NCI-H2227 treated with DMSO at 0.1 percent for 48 hours (cell line): ENCODE measurements at regions not wholly inside any gene's neighbourhood (a gene's known extent, or its start where the extent isn't known, plus 50 kb on each side); places are given as distances from the start of the nearest gene placed in this dataset.

Experiments
- DNase-seq: peaks from one replicate; lab custom pipeline; 2025; lab: John Stamatoyannopoulos, UW

- no peak for DNase-seq
Measured at GRCh38 chr2:160918906-160919503, 241.2 kb upstream of the TANK start.

GRCh38 chr2:160920061-160920460 lies 240.2 kb upstream of the TANK start:
- DNase-seq: no peak

DNA sequence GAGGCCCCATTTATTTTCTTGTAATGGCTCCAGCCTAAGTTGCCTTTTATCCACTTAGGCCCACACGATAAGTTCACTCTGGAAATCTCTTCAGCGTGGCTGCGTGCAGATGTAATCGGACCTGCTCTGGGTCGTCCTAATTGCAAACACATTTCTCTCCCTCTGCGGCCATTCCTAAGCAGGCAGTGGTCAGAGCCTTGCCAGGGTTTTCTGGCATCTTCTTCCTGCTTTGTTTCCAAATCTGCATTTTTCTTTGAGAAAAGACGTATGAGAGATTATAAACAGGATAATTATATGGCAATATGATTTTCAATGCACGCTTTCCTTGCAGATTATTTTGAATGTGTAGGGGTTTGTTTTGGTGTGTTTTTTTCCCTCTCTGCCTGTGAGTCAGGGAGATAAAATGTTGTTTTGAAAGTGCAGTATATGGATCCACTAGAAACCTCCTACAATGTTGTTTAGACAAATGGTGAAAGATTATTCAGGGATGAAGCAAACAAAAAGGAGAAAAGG lies 239.4 kb upstream of the TANK start:
- peak; percentile 63 for DNase-seq

DNA sequence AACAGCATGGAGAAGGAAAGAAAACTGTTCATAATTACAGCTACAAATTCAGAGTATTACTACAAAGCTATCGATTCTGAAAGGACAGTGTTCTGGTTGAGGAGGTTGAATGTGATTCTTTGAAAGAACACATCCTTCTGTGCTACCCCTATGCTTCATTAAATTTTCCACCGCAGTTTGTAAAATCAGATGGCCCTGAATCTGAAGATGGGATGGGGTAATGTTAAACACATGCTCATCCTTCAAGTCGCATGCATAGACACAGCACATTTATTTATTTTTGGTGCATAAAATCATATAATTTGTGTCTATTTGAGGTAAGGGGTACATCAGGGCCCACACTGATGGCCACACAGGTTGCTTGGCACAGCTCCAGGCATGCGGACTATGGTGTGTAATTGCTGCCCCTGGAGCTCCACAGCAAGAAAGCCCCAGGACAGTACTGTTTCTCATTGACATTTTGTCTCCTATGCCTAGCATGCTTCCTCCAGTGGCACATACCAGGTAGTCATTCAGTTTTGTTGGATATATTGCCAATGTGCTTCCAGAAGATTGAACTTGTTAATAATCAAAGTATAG lies 238.8 kb upstream of the TANK start:
- no peak for DNase-seq

DNA sequence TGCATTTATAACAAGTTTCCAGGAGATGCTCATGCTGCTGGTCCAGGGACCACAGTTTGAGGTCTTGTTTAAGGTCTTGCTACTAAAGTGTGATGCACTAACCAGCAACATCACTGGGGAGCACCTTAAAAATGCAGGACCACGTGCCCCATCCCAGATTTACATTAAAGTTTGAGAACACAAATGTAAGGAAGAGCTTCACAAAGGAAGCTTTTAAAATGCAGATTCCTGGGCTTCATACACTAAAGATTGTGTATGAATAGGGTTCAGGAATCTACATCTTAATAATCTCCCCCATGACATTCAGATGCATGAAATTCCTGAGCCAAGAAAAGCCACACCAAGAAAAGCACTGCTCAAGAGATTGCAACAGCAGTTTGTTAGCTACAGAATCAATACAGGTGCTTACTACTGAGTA lies 235.3 kb upstream of the TANK start:
- DNase-seq: no peak

- no peak for DNase-seq
Measured at GRCh38 chr2:160925956-160926355, 234.3 kb upstream of the TANK start.

DNA sequence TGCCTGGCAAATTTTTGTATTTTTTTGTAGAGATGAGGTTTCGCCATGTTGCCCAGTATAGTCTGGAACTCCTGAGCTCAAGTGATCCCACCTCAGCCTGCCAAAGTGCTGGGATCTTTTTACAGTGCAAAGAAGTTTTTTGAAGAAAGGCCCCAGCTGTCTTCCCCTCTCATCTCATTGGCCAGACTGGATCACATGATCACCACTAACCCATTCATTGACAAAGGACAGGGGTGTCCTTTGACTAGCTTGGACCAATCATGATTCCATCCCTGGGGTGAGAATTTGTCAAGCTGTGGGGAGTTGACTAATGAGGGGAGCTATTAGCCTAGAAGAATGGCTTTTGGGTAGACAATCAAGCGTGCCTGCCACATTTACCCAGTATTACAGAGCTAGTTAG lies 232.9 kb upstream of the TANK start:
- no peak for DNase-seq

DNA sequence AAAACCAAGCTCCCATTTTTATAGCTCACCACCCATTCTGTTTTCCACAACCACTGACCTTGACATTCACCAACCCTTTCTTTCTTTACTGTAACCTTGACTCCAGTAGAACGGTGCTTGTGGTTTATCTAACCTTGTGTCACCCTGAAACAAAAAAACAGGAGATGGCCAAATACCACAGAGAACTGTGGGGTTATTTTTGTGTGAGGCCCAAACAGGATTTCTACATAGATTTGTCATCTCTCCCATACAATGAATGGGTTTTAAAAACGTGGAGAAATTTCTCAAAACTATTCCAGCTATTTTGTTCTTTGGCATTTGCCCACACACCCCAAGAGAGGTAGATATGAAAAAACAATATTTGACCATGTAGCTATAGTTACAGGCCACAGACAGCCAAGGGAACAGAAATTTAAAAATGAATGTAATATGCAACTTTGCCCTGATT lies 231.3 kb upstream of the TANK start:
- DNase-seq: no peak

GRCh38 chr2:160931531-160931930 lies 228.7 kb upstream of the TANK start:
- no peak for DNase-seq

- no peak for DNase-seq
Measured at GRCh38 chr2:160932960-160933359, 227.3 kb upstream of the TANK start.

DNA sequence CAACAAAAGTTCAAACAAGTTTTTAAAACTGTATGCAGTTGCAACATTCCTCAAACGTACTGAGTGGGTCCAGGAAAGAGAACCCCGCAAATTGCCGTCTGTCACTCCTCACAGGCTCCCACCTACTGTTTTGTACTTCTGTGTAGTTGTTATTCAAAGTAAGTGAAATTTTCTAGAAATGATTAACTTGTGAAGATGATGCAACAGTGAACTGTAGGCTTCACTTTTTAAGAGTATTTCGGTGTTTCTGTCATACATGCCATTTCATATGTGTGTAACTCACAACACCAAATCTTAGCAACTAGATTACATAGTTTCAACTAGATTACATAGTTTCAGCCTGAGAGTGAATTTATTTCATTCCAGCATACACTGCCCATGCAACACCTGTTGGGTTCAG lies 226.0 kb upstream of the TANK start:
- no peak for DNase-seq

- DNase-seq: no peak
Measured at GRCh38 chr2:160934991-160935390, 225.2 kb upstream of the TANK start.

- no peak for DNase-seq
Measured at GRCh38 chr2:160936044-160936806, 224.0 kb upstream of the TANK start.

DNA sequence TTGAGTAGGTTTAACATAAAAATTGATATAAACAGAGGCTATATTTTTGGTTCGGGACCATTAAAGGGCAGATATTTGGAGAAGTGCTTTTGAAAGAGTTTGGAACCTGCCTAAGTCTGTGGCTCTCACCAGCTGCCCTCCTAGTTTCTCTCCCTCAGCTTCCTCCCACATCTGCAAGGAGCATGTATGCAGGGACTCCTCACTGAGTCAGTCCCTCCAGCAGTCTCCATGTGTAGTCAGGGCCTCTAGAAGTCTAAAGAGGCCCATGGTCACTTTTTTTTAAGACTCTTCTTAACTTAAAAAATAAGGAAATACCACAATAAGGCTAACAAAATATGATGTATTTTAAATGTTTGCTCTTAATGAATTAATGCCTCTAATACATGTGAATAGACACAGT lies 220.0 kb upstream of the TANK start:
- no peak for DNase-seq

DNA sequence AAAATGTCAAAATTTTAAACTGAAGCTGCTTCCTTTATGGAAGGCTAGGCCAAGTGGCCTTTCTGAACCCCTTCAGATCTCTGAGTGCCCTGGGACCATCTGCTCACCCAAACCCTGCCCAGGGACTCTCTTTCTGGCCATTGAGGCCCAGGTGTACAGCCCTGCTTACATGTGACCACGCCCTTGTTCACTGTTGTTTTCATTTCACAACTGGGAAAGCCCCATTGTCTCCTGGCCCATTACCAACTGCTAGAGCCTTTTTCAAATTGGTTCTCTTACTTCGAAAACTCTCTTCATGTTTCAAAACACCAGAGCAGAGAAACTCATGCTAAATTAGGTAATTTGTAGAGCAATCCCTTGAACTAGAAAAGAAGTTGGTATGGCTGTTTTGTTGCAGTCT lies 219.5 kb upstream of the TANK start:
- DNase-seq: no peak

DNA sequence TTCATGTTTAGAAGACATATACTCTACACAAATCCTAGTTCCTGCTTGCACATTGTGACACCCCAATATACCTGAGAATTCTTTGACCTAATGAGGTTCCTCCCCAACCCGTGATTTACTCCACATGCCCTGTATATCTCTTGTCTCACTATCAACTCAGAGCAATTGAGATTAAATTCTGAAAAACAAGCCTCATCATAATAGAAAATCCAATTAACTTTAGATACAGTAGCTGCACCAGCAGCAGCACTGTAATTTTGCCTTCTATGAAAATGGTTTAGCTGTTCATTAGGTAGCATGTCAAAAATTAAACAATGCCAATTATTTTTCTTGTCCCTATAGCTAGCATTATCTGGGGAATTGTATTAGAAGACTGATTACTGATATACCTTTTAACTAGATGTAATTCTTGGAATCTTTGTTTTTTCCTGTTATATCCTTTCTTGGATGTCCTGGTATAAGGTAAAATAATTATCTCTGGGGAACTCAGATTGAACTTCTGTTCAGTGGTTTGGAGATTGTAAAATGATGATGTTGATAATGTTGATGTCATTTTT lies 218.9 kb upstream of the TANK start:
- no peak for DNase-seq

DNA sequence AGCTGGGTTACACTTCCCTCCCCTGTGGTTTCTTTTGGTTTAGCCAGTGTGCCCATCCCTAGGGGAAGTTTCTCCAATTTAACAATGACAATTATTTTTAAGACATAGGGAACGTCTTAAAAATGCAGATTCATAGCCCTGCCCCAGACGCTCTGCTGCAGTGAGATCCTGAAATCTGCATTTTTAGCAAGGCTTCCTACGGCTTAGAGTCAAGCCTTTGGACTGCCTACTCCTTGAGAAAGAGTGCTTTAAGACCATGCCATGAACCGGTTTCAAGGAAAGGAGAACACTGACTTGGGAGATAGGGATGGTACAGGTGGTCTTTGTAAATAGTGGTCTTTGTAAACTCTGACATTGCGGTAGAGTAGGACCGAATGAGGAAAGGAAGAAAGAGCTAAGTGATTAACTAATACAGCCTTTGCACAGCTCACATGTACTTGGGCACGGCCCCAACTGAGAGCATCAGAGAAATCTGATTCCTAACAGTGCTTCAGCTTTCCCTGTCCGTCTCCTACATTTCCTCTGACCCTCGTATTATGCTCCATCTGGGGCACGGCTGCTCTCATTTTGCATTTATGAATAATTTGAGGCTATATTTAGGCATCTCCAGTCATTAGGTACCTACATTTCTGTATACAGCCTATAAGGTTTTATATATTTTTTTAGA lies 217.6 kb upstream of the TANK start:
- DNase-seq: no peak

DNA sequence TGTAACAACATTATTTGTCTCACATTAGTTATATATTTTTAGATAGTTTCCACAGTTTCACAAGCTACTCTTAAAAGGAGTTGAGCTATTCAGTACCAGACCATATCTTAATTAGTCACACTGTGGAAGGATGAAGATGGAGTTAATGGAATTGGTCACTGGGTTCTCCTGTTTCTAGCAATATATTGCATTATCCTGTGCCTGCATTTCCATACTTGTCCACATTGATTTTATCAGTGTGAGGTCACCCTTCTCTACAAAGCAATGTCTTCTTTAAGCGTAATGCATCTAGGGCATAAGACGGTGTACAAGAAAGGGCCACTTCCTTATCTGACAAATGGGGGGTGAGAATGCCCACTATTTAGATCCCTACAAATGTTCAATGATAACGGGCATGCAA lies 216.8 kb upstream of the TANK start:
- no peak for DNase-seq

GRCh38 chr2:160952464-160953254 lies 207.6 kb upstream of the TANK start:
- DNase-seq: no peak

- DNase-seq: no peak
Measured at GRCh38 chr2:160955578-160955977, 204.7 kb upstream of the TANK start.

DNA sequence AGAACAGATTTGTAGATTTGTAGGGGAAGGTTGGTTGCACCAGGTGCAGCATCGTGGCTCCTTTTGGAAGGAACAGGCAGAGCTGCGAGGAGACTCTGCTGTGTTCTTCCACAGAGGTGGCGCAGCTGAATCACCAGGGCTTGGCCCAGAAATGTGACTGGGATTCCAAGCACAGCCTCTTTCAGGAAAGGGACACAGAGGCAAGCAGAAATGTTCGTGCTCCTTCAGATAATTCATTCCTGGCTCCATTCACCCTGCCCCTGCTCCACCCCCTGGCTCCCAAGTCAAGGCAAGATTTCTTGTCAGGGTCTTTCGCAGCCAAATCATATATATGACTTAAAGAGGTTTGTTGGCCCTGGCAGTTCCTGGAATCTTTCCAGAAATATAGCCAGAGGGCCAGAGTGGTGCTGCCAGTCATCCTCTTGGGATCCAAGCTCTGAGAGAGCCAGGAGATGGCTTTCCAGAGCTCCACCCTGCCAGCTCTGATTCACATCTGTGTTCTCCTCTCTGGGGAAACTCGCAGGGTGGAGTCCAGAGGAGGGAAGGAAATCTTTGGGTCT lies 203.9 kb upstream of the TANK start:
- DNase-seq: no peak
